Activated naive CD4-positive, alpha-beta T cell treated with anti-CD3 and anti-CD28 coated beads, Interleukin-2, amount 10 ng/mL, durations not matched to agents 7 days and 5 days (primary cell): ENCODE measurements at regions not wholly inside any gene's neighbourhood (a gene's known extent, or its start where the extent isn't known, plus 50 kb on each side); places are given as distances from the start of the nearest gene placed in this dataset.

Experiments used
- CTCF ChIA-PET: fragments of 350-600 bp; sonication (Branson Sonifier 250); formaldehyde crosslinking; loops from one replicate; lab custom pipeline; 2021; ENCODE audit warnings: antibody characterized with exemption; lab: Charles Lee
- DNase-seq: peaks from one replicate; pipeline ENCODE4 v3.0.0-alpha.2; 2020
- H3K27ac Mint-ChIP-seq: one replicate; pipeline ENCODE4 v1.8.0; 2021; ENCODE audit warnings: mild to moderate bottlenecking, moderate library complexity, mixed read lengths
- H3K27me3 Mint-ChIP-seq: one replicate; pipeline ENCODE4 v1.8.0; 2021; ENCODE audit warnings: mild to moderate bottlenecking, mixed read lengths
- H3K36me3 Mint-ChIP-seq: one replicate; pipeline ENCODE4 v1.8.0; 2021; ENCODE audit warnings: mixed read lengths
- H3K4me1 Mint-ChIP-seq: one replicate; pipeline ENCODE4 v1.8.0; 2021; ENCODE audit warnings: mixed read lengths
- H3K4me3 Mint-ChIP-seq: one replicate; pipeline ENCODE4 v1.8.0; 2021; ENCODE audit warnings: mild to moderate bottlenecking, moderate library complexity, mixed read lengths
- H3K9me3 Mint-ChIP-seq: one replicate; pipeline ENCODE4 v1.8.0; 2021; ENCODE audit warnings: mixed read lengths

DNA sequence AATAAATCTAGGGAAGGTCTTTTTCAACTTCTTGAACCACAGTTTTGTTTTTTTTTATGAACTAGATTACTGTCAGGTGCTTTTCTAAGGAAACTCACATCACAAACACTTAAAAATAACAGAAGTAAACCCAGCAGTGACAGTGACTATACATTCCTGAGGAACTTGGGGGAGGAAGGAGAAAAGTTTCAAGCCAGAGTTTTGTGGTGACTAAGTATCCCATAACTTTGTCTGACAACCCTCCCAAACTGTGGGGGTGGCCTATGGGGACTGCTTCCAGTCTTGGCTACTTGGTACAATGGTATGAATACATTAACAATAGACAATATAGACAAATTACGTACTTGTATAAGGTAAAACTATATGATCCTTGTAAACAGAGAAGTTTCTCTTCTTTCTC lies 202.5 kb upstream of the MAN1A1 start:
- Mint-ChIP-seq H3K27me3 (peaks cover 2% of the 10 kb centered on the region), H3K4me3 (no peak overlapping the region), H3K27ac (no peak overlapping the region), H3K9me3 (no peaks in the 10 kb centered on the region), H3K36me3 (no peaks in the 10 kb centered on the region), H3K4me1 (no peaks in the 10 kb centered on the region)
- CTCF ChIA-PET = no interaction called here
- no peak for DNase-seq

DNA sequence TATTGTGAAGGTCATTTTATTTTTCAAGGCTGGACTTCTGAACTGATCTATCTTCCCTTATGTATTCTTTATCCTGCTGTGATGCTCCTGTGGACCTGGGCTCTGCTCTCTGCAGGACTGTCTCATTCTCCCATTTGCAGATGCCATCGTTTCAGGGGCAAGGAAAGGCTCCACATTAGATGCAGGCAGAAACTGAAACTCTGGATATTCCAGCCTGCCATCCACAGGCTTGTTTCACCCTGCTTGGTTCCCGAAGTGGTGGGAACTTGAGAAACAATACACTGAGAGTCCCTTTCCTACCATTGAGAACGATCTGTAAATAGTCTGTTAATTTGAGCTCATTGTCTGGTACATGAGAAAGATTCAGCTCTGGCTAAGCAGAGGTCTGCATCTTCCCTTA lies 197.5 kb upstream of the MAN1A1 start:
- DNase-seq = no peak
- H3K4me3 Mint-ChIP-seq = no peak overlapping the region
- no peak overlapping the region for H3K27ac Mint-ChIP-seq
- H3K9me3 Mint-ChIP-seq = no peaks in the 10 kb centered on the region
- H3K27me3 Mint-ChIP-seq = peaks cover 7% of the 10 kb centered on the region
- CTCF ChIA-PET = no interaction called here
- no peaks in the 10 kb centered on the region for H3K36me3 Mint-ChIP-seq
- no peaks in the 10 kb centered on the region for H3K4me1 Mint-ChIP-seq

GRCh38 chr6:119545245-119545644 lies 195.7 kb upstream of the MAN1A1 start:
- DNase-seq = no peak
- Mint-ChIP-seq H3K27me3 (peaks cover 11% of the 10 kb centered on the region), H3K36me3 (no peaks in the 10 kb centered on the region), H3K9me3 (no peaks in the 10 kb centered on the region), H3K27ac (no peak overlapping the region), H3K4me1 (no peaks in the 10 kb centered on the region), H3K4me3 (no peak overlapping the region)
- CTCF ChIA-PET = interaction anchor here (0.9 kb wide), 1 partner anchor 11 kb away, joined by 3 read pairs; no protein-coding TSS in a partner anchor

GRCh38 chr6:119544325-119545175 lies 195.0 kb upstream of the MAN1A1 start:
- no peak overlapping the region for H3K27ac Mint-ChIP-seq
- H3K9me3 Mint-ChIP-seq = no peaks in the 10 kb centered on the region
- CTCF ChIA-PET = interaction anchor here (0.9 kb wide), 1 partner anchor 12 kb away, joined by 3 read pairs; no protein-coding TSS in a partner anchor

GRCh38 chr6:119543332-119543731 lies 193.8 kb upstream of the MAN1A1 start:
- Mint-ChIP-seq H3K4me1 (no peaks in the 10 kb centered on the region), H3K27ac (no peak overlapping the region), H3K9me3 (no peaks in the 10 kb centered on the region), H3K36me3 (no peaks in the 10 kb centered on the region), H3K4me3 (no peak overlapping the region), H3K27me3 (peaks cover 14% of the 10 kb centered on the region)
- DNase-seq = no peak
- CTCF ChIA-PET = no interaction called here

More at GRCh38 chr6:119544325-119545175, 195.0 kb upstream of the MAN1A1 start:
- DNase-seq = no peak
- peaks cover 14% of the 10 kb centered on the region for H3K27me3 Mint-ChIP-seq
- H3K4me1 Mint-ChIP-seq = no peaks in the 10 kb centered on the region
- no peak overlapping the region for H3K4me3 Mint-ChIP-seq
- no peaks in the 10 kb centered on the region for H3K36me3 Mint-ChIP-seq

DNA sequence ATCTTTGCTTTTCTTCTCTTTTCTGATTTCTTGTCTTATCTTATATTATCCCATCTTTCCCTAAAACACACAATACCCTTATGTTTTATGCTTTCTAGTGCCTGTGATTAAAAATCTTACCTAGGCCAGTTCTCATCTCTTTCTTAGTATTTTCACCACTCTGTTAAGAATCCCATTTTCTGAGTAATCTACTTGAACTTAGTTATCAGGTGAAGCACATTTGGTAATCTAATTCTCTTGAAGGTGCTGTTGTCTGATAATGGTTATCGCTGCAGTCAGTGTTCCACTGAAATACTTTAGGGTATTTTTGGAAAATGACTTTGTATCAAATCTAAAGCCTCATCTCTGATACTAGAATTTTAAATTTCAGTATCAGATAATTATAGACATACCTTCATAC lies 192.5 kb upstream of the MAN1A1 start:
- Mint-ChIP-seq H3K4me1 (no peaks in the 10 kb centered on the region), H3K4me3 (no peak overlapping the region), H3K9me3 (no peaks in the 10 kb centered on the region), H3K36me3 (no peaks in the 10 kb centered on the region), H3K27me3 (peaks cover 12% of the 10 kb centered on the region), H3K27ac (no peak overlapping the region)
- no peak for DNase-seq
- CTCF ChIA-PET = no interaction called here

GRCh38 chr6:119541132-119541905 lies 191.8 kb upstream of the MAN1A1 start:
- Mint-ChIP-seq H3K4me3 (no peak overlapping the region), H3K27ac (no peak overlapping the region), H3K4me1 (no peaks in the 10 kb centered on the region), H3K36me3 (no peaks in the 10 kb centered on the region), H3K27me3 (peaks cover 15% of the 10 kb centered on the region), H3K9me3 (no peaks in the 10 kb centered on the region)
- DNase-seq = no peak
- CTCF ChIA-PET = no interaction called here

DNA sequence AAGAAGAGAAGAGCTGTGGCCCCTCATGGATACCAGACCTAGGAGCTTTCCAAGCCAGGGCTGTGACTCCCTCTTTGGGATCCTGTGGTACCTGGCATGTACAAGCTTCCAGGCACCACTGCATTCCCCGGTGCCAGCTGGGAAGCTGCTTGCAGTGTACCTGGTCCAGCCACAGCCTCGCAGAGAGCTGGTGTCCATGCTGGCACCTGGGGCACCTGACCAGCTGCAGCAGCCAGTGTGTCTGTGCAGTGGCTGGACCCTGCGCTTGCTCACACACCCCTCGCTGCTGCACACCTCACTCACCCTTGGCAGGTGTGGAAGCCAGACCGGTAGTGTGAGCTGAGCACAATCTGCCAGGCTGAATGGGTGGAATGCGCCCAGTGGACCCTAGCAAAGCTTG lies 190.9 kb upstream of the MAN1A1 start:
- Mint-ChIP-seq H3K27me3 (peaks cover 15% of the 10 kb centered on the region), H3K4me1 (no peaks in the 10 kb centered on the region), H3K4me3 (no peak overlapping the region), H3K36me3 (no peaks in the 10 kb centered on the region), H3K9me3 (no peaks in the 10 kb centered on the region), H3K27ac (no peak overlapping the region)
- CTCF ChIA-PET = no interaction called here
- DNase-seq = no peak

- H3K4me3 Mint-ChIP-seq = no peak overlapping the region
- DNase-seq = no peak
- no peaks in the 10 kb centered on the region for H3K36me3 Mint-ChIP-seq
- no peaks in the 10 kb centered on the region for H3K4me1 Mint-ChIP-seq
- no peaks in the 10 kb centered on the region for H3K9me3 Mint-ChIP-seq
- CTCF ChIA-PET = no interaction called here
- no peak overlapping the region for H3K27ac Mint-ChIP-seq
- peaks cover 15% of the 10 kb centered on the region for H3K27me3 Mint-ChIP-seq
Observed at GRCh38 chr6:119539066-119539746, 189.6 kb upstream of the MAN1A1 start.

DNA sequence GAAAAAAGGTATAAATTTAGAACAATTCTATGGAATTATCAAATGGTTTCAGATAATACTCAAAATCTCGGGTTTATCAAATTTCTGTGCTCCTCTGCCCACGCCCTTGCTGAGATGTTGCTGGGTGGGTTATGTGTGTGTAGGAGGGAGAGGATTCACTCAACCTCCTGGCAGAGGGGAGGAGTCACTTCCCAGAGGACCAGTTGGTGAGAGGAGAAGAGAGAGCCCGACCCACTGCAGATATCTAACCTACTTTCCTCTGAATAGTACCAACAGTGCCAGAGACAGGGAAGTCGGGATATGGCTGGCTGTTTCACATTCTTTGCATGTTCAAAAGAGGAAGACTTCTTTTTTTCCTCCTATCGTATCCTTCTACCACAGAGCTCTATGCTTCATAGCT lies 187.1 kb upstream of the MAN1A1 start:
- Mint-ChIP-seq H3K27me3 (peaks cover 10% of the 10 kb centered on the region), H3K27ac (no peak overlapping the region), H3K4me3 (no peak overlapping the region), H3K4me1 (peaks cover 6% of the 10 kb centered on the region), H3K36me3 (no peaks in the 10 kb centered on the region), H3K9me3 (no peaks in the 10 kb centered on the region)
- no peak for DNase-seq
- CTCF ChIA-PET = no interaction called here

DNA sequence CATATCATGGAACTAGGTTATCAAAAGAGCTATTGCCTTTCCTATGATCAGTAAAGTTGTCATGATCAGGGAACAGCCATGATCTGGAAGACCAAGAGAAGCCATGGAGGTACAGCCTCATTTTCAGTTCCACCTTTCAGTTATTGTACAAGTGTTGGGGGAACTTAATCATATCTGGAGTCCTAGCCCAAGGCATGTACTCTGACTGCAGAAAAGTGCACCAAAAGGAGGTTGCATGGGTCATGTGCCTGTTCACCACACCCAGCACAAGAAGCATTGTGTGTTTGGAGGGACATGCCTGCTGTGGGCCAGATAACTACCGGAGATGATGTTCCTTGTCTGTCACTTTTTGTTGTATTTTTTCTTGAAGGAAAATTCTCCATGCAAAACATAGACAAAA lies 185.8 kb upstream of the MAN1A1 start:
- no peak for DNase-seq
- H3K4me1 Mint-ChIP-seq = peaks cover 6% of the 10 kb centered on the region
- H3K27me3 Mint-ChIP-seq = peaks cover 7% of the 10 kb centered on the region
- H3K36me3 Mint-ChIP-seq = no peaks in the 10 kb centered on the region
- no peak overlapping the region for H3K4me3 Mint-ChIP-seq
- CTCF ChIA-PET = no interaction called here
- H3K9me3 Mint-ChIP-seq = no peaks in the 10 kb centered on the region
- H3K27ac Mint-ChIP-seq = no peak overlapping the region

DNA sequence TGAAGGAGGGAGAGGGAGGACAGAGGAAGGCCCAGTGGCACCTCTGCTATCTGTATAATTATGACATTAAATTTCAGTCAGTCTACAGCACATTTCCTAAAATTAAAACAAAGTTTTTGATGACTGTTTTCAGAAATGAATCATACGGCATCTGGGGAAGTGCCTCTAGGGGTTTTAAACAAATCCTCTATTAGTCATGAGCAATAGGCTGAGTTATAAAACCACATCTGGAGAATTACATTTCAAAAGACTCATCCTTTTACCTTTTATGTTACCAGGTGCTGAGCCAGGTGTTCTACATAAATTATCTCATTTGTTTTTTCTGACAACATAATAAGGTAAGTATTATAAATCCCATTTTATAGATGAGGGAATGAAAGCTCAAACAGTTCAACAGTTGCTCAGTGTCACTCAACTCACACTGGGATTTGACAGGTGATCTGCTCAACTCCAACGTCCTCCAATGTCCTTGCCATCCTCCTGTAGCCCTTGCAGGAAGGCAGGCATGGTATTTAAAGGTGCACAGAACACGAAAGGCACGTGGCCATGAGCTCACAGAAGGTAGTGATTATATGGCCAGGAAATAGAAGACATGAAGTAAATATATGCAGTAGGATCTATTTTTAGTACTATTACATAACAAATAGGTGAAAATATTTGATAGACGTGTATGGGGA lies 184.2 kb upstream of the MAN1A1 start:
- H3K36me3 Mint-ChIP-seq = no peaks in the 10 kb centered on the region
- H3K27me3 Mint-ChIP-seq = peaks cover 9% of the 10 kb centered on the region
- CTCF ChIA-PET = no interaction called here
- no peak for DNase-seq
- peaks cover 6% of the 10 kb centered on the region for H3K4me1 Mint-ChIP-seq
- no peaks in the 10 kb centered on the region for H3K9me3 Mint-ChIP-seq
- H3K4me3 Mint-ChIP-seq = no peak overlapping the region
- no peak overlapping the region for H3K27ac Mint-ChIP-seq

GRCh38 chr6:119527231-119527578 lies 177.6 kb upstream of the MAN1A1 start:
- H3K36me3 Mint-ChIP-seq = no peaks in the 10 kb centered on the region
- no peaks in the 10 kb centered on the region for H3K4me1 Mint-ChIP-seq
- no peaks in the 10 kb centered on the region for H3K9me3 Mint-ChIP-seq
- no peak overlapping the region for H3K27ac Mint-ChIP-seq
- CTCF ChIA-PET = no interaction called here
- peaks cover 5% of the 10 kb centered on the region for H3K27me3 Mint-ChIP-seq
- no peak for DNase-seq
- no peak overlapping the region for H3K4me3 Mint-ChIP-seq
